ENCODE measurements at regions not wholly inside any gene's neighbourhood (a gene's known extent, or its start where the extent isn't known, plus 50 kb on each side); places are given as distances from the start of the nearest gene placed in this dataset.

GRCh38 chr6:47147836-47148344 lies 105.8 kb upstream of the ADGRF1 start:
- TF ChIP-seq CTCF (IDR thresholded peaks at IDR 0.05; ENCODE audit: insufficient read depth, low read depth, low read length) (no peak), EZH2 (IDR thresholded peaks at IDR 0.05; ENCODE audit: insufficient read depth, low read length) (no peak)

All from astrocyte (in vitro differentiated cells and primary cell).